ENCODE measurements at regions not wholly inside any gene's neighbourhood (a gene's known extent, or its start where the extent isn't known, plus 50 kb on each side); places are given as distances from the start of the nearest gene placed in this dataset.

GRCh38 chr4:14608630-14609029 lies 393.7 kb upstream of the CPEB2 start:
- DNase-seq (ENCODE audit: low read depth in 2 of 2): no peak

- no peak for DNase-seq (ENCODE audit: low read depth in 2 of 2)
Observed at GRCh38 chr4:14614840-14615239, 387.4 kb upstream of the CPEB2 start.

- DNase-seq (ENCODE audit: low read depth in 2 of 2): no peak
Observed at GRCh38 chr4:14615671-14616070, 386.6 kb upstream of the CPEB2 start.

GRCh38 chr4:14620567-14621141 lies 381.6 kb upstream of the CPEB2 start:
- DNase-seq (ENCODE audit: low read depth in 2 of 2): no peak

- DNase-seq (ENCODE audit: low read depth in 2 of 2): no peak
Observed at GRCh38 chr4:14621731-14622463, 380.4 kb upstream of the CPEB2 start.

- DNase-seq (ENCODE audit: low read depth in 2 of 2): no peak
Observed at GRCh38 chr4:14627038-14627437, 375.2 kb upstream of the CPEB2 start.

- no peak for DNase-seq (ENCODE audit: low read depth in 2 of 2)
Observed at GRCh38 chr4:14631806-14632440, 370.4 kb upstream of the CPEB2 start.

- no peak for DNase-seq (ENCODE audit: low read depth in 2 of 2)
Observed at GRCh38 chr4:14636563-14636962, 365.7 kb upstream of the CPEB2 start.

GRCh38 chr4:14640476-14640875 lies 361.8 kb upstream of the CPEB2 start:
- no peak for DNase-seq (ENCODE audit: low read depth in 2 of 2)

GRCh38 chr4:14641871-14642270 lies 360.4 kb upstream of the CPEB2 start:
- DNase-seq (ENCODE audit: low read depth in 2 of 2): no peak

- DNase-seq (ENCODE audit: low read depth in 2 of 2): no peak
Observed at GRCh38 chr4:14644580-14645282, 357.6 kb upstream of the CPEB2 start.

- no peak for DNase-seq (ENCODE audit: low read depth in 2 of 2)
Observed at GRCh38 chr4:14646831-14647230, 355.4 kb upstream of the CPEB2 start.

GRCh38 chr4:14650127-14650526 lies 352.2 kb upstream of the CPEB2 start:
- DNase-seq (ENCODE audit: low read depth in 2 of 2): no peak

- no peak for DNase-seq (ENCODE audit: low read depth in 2 of 2)
Observed at GRCh38 chr4:14652522-14652921, 349.8 kb upstream of the CPEB2 start.

- no peak for DNase-seq (ENCODE audit: low read depth in 2 of 2)
Observed at GRCh38 chr4:14653338-14653737, 348.9 kb upstream of the CPEB2 start.

- no peak for DNase-seq (ENCODE audit: low read depth in 2 of 2)
Observed at GRCh38 chr4:14659286-14659685, 343.0 kb upstream of the CPEB2 start.

GRCh38 chr4:14667624-14668151 lies 334.6 kb upstream of the CPEB2 start:
- DNase-seq (ENCODE audit: low read depth in 2 of 2): no peak

- DNase-seq (ENCODE audit: low read depth in 2 of 2): no peak
Observed at GRCh38 chr4:14668296-14668695, 334.0 kb upstream of the CPEB2 start.

- DNase-seq (ENCODE audit: low read depth in 2 of 2): no peak
Observed at GRCh38 chr4:14669371-14669770, 332.9 kb upstream of the CPEB2 start.

- DNase-seq (ENCODE audit: low read depth in 2 of 2): no peak
Observed at GRCh38 chr4:14671146-14671545, 331.1 kb upstream of the CPEB2 start.

GRCh38 chr4:14675279-14675985 lies 326.8 kb upstream of the CPEB2 start:
- no peak for DNase-seq (ENCODE audit: low read depth in 2 of 2)

- DNase-seq (ENCODE audit: low read depth in 2 of 2): no peak
Observed at GRCh38 chr4:14679906-14680305, 322.4 kb upstream of the CPEB2 start.

Data from stimulated activated CD4-positive, alpha-beta T cell treated with anti-CD3 and anti-CD28 coated beads, Interleukin-4, amount 100 ng/mL, for 48 hours (primary cell).